Activated CD8-positive, alpha-beta memory T cell treated with anti-CD3 and anti-CD28 coated beads for 4 hours (primary cell): ENCODE measurements at regions not wholly inside any gene's neighbourhood (a gene's known extent, or its start where the extent isn't known, plus 50 kb on each side); places are given as distances from the start of the nearest gene placed in this dataset.

Experiments used
- DNase-seq, 2 donors: peaks; one replicate each; pipeline ENCODE4 v3.0.0-alpha.2; 2020; ENCODE audit warnings: low read depth in 2 of 2

GRCh38 chrX:22395372-22395771 is 122.7 kb downstream of the CBLL2 start:
- no peak for DNase-seq

DNA sequence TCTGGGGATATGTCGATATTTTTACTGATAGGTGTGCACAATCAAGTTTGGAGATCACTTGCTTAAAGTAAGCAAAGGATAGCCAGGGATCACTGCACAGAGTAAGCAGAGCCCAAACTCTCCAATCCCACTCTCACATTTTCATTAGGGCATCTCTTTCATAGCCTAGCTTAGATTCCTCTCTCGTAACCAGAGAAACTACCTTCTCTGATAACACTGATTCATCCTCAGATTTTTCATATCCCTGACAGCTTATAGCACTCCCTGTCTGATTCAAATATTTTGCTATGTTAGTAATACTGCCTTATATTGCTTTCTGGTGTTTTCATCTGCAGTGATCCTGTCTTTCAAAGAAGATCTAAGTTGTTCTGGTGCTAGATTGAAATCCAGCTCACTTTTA is 123.7 kb downstream of the CBLL2 start:
- no peak for DNase-seq

GRCh38 chrX:22397566-22397965 is 124.9 kb downstream of the CBLL2 start:
- DNase-seq: no peak

DNA sequence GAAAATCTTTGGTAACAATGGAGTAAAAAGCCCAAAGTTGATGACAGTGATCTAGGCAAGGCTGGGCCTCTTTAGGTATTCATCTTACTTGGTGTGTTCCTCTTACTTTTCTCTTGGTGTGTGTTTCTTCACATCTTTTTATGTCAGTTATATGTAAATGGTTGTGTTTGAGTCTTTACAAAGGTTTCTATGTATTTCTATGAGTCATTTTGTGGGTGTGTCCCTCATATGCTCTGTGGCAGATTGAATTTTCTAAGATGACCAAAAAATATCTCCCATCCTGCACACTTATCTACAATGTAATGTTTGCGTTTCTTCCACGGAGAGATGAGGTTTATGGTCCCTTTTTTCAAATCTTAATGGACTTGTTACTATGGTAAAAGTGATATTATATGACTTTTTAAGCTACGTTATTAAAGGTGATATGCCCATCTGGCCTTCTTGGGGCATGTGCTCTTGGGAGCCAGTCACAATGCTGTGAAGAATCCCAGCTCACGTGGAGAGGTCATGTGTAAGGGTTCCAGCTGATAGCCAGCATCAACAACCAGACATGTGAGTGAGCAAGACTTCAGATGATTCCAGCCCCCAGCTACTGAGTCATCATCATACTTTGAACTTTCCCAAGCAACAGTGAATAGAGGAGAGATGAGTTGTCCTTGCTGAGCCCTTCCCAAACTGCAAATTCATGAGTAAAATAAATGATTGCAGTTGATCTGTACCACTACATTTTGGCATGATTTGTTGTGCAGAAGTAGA is 126.9 kb downstream of the CBLL2 start:
- no peak for DNase-seq

- no peak for DNase-seq
These were observed 131.6 kb downstream of the CBLL2 start for GRCh38 chrX:22404297-22404696.

DNA sequence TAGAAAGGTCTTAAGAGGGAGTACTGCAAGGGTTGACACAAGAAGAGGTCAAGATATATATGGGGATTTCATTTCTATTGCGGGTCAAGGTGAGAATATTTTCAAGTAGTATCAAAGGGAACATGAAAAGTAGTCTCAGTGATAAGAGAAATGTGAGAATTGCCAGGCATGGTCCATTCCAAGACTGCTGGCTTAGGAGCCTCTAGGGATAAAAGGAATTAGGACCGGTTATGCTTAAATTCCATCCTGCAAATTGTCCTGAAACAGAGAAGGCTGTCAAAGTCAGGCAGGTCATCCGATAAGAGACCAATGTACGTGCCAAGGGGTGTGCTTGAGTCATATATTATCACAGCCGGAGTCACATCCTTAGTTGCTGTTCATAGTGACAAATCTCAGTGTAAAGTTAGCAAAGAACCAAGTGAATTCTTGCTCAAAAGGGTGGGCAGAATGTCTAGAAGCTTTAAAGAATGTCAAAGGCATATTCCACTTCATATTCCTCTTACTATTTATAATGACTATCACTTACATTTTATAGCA is 133.6 kb downstream of the CBLL2 start:
- no peak for DNase-seq

DNA sequence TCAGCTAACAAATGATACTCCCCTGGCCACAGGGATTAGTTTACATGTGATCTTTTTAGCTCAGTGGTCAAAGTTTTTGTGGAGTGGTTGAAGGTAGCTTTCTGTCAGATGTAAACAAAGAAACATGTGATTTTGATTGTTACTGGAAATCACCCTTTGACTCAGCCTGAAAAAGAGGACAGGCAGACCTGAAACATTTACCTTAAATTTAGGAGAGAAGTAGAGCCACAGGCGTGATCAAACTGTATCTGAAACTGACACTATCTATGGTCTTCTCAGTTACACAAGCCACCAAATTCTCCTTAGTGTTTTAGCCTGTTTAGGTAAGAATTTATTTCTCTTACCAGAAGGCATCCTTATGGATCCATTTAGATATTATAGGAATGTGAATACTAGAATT is 136.7 kb downstream of the CBLL2 start:
- DNase-seq: no peak

DNA sequence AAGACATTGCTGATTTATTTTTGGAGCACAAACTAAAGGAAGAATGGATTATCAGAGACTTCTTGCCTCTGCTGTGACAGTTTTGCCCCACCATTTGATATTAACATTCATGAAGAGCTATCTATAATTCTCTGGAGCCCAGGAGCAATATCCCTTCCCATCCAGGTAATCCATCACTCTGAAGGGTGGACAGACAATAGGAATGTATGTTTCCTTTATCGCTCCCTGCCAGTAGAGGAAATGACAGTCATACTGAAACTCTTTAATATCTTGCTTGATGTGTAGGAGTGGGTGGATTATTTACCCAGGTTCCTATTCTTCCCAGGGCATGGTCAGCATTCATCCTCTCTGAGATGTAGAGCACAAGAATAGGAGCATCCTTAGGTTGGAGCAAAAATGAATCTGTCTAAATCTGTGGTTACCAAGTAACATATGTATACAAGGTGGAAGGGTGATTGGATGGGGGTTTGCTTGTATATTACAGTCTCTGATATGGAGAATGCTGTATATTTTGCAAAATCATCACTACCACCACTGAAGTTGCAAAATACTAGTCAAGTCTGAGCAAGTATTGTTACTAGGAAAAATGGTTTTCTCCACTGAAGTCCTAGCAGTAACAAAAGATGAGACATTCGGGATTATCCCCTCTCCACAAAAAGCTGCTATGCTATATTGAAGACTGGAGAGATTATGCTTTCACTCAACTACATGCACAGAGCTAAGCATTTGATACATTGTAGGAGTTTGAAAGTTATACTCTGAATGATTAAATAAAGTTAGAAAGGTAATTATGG is 151.6 kb downstream of the CBLL2 start:
- no peak for DNase-seq

GRCh38 chrX:22424919-22425318 is 152.2 kb downstream of the CBLL2 start:
- no peak for DNase-seq

DNA sequence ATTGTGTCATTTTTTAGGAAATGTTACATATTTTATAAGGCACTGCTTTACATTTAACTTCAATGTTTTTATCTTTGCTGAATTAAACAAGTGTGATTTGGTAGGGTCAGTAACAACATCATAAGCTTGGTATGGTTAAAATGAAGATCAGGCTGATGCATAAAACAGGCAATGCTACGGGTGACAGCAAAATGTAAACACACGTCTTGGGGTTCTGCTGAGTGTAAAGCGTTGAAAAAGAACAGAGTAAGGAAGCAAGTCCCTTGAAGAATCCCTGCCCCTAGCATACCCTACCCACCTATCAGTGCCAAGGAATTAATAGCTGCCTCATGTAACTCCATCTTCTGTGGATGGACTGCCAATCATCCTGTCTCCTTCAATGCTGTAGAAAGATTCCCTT is 157.0 kb downstream of the CBLL2 start:
- no peak for DNase-seq

- no peak for DNase-seq
These were observed 158.0 kb downstream of the CBLL2 start for GRCh38 chrX:22430701-22431100.

- no peak for DNase-seq
These were observed 160.8 kb downstream of the CBLL2 start for GRCh38 chrX:22433292-22434070.

- no peak for DNase-seq
These were observed 173.2 kb downstream of the CBLL2 start for GRCh38 chrX:22445880-22446279.

- DNase-seq: no peak
These were observed 190.2 kb downstream of the CBLL2 start for GRCh38 chrX:22462959-22463358.

DNA sequence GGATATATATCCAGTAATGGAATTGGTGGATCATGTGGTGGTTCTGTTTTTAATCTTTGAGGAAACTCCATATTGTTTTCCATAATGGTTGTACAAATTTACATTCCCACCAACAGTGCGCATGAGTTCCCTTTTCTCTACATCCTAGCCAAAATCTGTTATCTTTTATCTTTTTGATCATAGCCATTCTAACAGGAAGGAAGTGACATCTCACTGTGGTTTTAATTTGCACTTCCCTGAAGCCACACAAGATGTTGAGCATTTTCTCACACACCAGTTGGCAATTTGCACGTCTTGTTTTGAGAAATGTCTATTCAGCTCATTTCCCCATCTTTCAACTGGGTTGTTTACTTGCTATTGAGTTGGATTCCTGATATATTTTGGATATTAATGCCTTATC is 194.9 kb downstream of the CBLL2 start:
- DNase-seq: no peak

GRCh38 chrX:22481436-22481835 is 208.7 kb downstream of the CBLL2 start:
- no peak for DNase-seq

DNA sequence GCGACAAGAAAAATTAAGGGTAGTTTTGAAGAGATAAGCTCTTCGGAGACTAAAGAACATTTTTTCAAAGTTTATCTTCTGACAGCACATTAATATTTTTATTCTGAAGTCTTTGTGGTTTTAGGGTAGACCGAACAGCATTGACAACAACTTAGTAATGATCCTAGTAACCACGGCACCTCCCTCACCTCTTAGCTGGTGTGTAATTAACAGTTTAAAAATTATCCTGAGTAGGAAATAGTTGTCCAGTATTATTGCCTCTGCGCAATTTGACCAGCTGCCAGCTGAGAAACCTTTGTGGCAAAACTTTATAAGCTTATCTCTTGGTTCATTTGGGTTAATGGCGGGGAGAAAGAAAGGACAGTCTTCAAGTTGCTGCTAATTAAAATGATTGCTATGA is 213.6 kb downstream of the CBLL2 start:
- no peak for DNase-seq

- DNase-seq: no peak
These were observed 244.2 kb downstream of the CBLL2 start for GRCh38 chrX:22516893-22517292.

GRCh38 chrX:22520128-22520828 is 247.6 kb downstream of the CBLL2 start:
- no peak for DNase-seq

GRCh38 chrX:22526339-22526738 is 253.6 kb downstream of the CBLL2 start:
- no peak for DNase-seq

- no peak for DNase-seq
These were observed 254.6 kb downstream of the CBLL2 start for GRCh38 chrX:22527302-22527701.

DNA sequence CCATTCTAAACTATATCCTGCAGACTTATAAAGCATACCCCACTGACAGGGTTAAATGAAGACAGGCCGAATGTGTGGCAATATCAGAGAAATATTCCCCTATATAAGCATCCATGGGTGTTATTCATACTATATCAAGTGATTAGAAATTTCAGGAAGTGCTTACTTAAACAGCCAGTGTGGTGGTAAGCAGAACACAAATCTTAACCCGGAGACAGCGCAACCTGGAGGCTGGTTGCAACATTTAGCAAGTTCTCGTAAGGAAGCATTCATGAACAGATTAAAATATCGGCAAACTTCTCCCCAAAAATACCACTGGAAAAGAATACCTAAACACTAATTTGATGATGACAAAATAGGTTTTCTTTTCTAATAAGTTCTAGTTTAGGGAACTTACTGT is 261.2 kb downstream of the CBLL2 start:
- DNase-seq: no peak
